Stimulated activated CD8-positive, alpha-beta memory T cell treated with anti-CD3 and anti-CD28 coated beads, Interleukin-15, amount 100 ng/mL, for 1 hour (primary cell): ENCODE measurements at regions not wholly inside any gene's neighbourhood (a gene's known extent, or its start where the extent isn't known, plus 50 kb on each side); places are given as distances from the start of the nearest gene placed in this dataset.

Source experiments
- DNase-seq: peaks from one replicate; pipeline ENCODE4 v3.0.0-alpha.2; 2020; ENCODE audit warnings: low read depth

DNA sequence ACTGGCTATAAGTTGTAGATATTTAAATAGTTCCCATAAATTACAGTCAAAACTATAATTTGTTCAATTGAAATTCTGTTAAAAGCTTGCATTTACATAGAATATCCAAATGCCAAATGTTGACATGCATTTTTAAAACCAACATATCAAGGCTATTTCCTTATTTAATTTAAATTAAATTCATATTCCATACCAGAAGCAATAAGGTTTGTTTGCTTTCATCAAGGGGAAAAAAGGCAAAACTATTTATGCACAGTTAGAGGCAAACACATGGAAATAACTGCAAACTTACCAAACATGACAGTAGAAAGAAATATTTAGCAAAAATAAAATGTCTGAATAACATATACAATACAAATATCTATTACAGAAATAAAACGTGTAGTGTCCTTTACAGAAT is 1581.2 kb upstream of the TENM4 start:
- DNase-seq = no peak

DNA sequence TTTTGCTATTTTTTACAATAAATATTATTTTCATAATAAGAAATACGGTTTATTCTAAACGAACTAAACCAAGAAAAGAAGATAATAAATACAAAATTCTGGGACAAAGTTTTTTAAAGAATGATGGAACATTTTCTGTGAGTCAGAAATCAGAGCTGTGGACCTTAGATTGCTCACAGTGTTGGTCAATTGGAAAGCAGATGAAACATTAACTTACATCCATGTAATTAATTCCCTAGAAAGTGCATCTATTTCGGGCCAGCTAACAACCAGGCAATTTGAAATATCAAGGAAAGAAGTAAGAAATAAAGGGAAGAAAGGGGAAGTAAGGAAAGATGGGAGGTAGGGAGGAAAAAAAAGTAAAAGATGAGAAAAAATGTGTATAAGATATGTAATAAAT is 1569.8 kb upstream of the TENM4 start:
- DNase-seq = no peak

DNA sequence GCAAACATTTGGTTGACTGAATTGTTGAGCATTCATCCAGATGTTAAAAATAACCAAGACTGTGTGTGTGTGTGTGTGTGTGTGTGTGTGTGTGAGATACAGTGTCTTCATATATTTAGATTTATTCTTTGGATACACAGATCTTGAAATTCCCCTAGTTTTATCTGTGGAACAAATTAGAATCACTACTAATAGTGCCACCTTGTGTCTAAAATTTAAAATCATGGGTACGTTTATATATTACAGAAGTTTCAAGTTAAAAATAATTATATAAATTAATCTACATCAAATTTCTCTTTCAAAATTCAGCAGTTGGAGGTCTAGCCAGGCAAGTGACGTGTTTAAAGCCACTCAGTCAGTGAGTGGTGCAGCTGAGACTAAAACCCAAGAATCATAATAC is 1566.2 kb upstream of the TENM4 start:
- DNase-seq = no peak

DNA sequence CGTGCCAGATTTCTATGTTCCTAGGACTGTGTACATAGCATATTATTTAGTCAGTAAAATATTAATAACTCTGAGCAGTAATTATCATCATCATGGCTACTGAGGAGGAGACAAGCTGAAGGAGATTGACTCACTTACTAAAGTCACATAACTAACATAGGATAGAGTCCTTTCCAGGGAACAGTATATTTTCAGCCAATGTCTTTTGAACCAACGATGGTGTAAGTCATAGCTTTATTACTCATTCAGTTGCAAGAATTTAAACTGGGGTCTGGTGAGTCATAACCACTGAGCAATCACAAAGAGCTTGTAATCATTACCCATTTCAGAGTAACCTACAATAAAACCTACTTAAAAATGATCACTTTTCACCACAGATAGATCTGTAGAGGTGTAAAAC is 1564.8 kb upstream of the TENM4 start:
- DNase-seq = no peak

DNA sequence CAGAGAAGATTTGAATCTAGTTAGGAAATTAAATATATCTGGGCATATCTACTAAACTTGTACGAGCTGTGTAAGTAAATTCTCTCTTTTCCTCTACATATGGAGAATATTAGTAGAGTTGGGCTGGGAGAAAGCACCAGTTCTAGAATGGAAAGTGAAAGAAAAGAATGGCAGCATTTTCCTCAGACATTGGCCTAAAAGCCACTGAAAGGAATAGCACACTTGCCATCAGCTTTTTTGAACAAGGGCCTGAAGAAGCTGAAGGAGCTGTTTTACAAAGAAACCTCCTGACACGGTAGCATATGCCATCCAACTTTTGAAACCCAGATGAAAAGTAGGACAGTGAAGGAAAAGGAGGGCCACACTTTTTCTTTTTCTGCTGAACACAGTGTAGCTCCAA is 1563.7 kb upstream of the TENM4 start:
- DNase-seq = no peak

DNA sequence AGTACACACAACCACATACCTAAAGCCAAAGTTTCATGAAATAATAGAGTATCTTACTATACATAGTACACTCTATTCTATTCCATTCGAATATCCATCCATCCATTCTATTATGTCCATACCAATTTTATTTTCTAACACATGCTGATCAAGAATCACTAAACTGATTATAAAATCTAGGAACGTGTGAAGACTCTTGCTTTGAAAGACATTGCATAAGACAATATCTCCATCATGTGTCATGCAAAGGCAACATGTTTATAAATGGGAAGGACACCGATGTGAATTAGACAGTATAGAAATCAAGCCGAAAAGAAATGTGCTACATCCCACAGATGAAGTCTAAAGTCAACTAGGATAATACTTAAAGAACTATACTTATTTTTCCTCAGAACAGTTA is 1561.5 kb upstream of the TENM4 start:
- DNase-seq = no peak

DNA sequence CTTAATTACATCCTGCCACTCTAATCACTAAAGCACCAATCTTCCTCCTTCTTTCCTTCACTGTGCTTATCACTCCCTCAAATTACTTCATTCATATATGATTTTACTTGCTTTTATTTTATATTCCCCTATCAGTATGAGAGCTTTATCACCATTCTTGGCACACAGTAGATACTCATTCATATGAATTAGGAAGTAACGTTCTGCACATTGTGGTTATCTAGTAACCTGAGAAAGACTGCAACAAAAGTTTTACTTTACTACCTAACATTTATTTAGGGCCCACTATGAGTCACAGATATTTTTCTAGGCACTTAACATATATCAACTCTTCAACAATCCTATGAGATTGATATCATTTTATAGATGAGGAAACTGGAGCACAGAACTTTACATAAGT is 1559.9 kb upstream of the TENM4 start:
- no peak for DNase-seq

DNA sequence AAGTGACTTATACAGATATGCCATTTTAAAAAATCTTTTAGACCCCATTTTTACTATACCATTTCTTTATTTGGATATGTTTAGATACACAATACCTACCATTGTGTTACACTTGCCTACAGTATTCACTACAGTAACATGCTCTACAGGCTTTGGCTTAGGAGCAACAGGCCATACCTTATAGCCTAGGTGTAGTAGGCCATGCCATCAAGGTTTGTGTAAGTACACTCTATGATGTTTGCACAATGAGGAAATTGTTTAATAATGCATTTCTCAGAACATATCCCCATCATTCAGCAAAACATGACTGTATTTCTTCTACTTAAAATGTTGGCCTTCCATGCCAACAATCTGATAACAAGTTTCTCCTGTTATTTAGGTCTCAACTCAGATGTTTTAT is 1559.5 kb upstream of the TENM4 start:
- no peak for DNase-seq

DNA sequence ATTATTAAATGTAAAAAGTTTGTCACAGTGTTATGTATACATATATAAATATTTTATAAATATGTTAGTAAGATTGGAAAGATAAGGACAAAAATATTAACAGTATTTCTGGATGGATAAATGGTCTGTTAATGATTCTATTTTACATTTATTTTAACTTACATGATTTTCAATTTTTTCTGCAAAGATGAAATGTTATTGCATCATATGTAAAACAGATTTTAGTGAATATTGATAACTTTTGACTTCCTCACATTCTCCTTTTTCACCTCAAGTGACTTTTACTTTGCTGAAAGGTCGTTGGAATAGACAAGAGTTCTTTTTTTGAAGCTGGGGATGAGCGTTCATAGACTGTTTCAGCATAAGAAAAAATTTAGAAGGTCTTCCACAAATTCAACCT is 1554.7 kb upstream of the TENM4 start:
- DNase-seq = no peak

DNA sequence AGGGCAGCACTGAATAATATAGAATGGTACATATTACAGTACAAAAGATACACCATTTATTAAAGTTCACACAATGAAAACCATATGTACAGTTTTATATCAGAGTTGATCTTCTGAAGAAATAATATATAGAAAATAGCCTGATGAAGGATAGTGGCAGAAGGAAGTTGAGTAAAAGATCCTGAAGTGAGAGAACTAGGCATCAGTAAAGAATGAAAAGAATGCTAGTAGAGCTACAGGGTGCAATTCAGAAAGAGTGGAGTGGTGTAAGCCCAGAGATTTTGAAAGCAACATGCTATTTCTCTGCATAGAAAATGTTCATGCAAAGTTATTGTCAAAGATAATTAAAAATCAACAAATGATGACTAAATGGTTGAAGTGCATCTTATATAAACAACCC is 1552.7 kb upstream of the TENM4 start:
- no peak for DNase-seq

DNA sequence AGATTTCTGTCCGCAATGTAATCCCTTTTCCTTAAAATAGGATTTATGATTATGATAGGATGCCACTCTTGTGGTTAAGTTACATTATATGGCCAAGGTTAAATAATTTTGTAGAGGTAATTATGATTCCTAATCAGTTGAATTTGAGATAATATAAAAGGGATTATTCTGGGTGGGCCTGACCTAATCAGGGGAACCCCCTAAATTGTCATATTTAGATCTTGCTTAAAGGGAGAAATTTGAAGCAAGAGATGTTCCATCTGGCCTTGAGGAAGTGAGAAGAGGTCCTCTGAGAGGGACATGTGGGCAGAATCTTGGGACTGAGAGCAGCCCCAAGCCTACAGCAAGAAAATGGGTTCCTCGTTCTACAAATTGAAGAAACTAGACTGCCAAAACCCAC is 1550.1 kb upstream of the TENM4 start:
- no peak for DNase-seq

DNA sequence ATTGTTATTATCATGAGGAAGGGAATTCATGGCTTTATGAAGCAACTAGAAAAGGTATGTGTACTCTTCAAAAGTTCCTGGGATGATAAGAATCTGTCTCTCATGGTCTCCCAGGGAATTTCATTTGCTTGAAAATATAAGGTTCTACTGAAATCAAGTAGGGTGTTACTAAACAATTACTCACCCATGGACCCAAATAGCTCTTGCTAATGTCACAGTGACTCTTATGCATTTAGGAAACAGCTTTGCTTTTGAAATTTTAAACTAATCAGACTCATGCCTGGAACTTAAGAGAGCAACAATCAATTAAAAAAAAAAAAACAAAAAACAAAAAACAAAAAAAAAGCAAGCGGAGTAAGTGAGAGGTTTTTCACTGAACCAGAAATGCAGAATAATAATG is 1546.3 kb upstream of the TENM4 start:
- DNase-seq = no peak

DNA sequence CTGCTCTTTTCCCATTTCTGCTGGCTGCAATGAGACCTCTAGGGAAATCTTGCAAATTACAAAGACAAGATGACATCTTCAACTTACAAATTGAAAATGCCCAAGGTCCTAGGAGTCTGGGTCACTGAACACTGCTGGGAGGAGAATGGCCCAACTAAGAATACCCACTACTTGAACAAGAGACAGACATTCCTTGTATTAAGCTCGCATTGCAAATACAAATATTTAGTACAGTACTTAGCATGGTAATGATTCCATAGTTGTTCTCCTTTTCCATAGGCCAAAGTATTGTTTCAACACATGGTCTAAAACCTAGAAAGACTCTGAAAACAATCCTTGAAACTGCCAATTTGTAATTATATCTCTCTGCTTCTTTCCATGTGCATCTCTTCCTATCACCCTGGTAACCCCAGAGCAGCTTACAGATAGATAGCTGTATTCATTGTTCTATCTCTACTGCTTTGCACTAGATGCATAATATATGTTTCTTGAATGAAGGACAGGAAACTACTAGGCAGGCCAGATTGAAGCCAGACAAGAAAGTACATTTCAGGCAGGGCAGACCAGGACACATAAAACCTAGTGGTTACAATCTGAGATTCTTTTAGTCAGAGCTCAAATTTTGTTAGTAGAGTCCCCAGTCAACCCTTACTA is 1545.7 kb upstream of the TENM4 start:
- DNase-seq = no peak

DNA sequence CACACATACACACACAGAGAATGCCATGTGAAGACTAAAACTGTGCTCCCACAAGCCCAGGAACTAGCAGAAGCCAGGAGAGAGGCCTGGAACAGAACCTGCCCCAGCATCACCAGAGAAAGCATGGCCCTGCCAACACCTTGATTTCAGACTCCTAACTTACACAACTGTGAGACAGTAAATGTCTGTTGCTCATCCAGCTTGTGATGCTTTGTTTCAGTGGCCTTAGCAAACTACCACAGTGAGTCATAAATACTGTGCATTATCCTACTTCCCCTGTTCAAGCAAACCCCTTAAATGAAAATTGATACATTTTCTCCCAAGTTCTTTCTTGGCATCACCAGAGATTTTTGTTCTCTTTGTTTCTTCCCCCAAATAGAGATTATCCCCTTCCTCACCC is 1539.4 kb upstream of the TENM4 start:
- DNase-seq = no peak

DNA sequence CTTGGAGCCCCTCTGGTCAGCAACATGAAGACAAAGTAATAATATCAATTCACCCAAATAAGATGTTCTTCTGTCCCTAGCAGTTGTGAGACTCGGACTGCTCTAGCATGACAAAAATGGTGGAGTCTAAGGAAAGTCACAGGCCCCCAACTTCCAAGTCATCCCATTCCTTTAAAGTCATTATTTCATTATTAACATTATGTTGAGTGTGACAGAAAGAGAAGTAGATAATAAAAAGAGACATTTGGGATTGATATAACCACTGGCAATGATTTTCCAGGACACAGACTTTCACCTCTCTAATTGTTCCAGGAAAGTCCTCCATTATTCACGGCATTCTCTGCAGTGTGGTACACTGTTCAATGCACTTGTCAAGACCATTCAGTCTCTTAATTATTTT is 1533.0 kb upstream of the TENM4 start:
- DNase-seq = no peak

DNA sequence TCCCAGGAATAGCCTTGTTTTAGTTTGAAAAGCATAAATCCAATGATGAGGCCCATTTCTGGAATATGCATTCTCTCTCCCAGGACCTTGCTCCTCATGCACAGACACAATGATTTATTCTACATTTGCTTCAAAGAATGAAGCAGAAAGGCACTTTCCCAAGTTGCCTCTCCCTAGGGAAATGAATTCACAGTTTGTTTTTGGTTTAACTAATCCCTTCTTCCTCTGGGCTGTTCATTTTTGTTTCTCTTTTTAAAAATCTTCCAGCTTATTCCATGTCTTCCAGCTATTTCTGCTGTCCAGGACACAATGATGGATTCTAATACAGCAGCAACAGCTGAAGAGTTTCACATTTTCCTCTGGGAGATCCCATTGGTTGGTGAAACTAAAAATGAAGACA is 1529.2 kb upstream of the TENM4 start:
- no peak for DNase-seq

DNA sequence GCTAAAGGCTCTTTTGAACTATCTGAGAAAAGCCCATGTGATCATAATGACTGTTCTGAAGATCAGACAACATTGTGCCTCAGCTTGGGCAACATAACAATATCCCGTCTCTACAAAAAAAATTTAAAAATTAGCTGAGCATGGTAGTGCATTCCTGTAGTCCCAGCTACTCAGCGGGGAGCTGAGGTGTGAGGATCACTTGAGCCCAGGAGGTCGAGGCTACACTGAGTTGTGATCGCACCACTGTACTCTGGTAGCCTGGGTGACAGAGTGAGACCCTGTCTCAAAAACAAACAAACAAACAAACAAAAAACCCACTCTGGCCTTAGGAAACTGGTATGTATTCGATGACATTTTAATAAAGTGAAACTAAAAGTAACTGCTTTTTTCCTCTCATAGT is 1526.8 kb upstream of the TENM4 start:
- no peak for DNase-seq

DNA sequence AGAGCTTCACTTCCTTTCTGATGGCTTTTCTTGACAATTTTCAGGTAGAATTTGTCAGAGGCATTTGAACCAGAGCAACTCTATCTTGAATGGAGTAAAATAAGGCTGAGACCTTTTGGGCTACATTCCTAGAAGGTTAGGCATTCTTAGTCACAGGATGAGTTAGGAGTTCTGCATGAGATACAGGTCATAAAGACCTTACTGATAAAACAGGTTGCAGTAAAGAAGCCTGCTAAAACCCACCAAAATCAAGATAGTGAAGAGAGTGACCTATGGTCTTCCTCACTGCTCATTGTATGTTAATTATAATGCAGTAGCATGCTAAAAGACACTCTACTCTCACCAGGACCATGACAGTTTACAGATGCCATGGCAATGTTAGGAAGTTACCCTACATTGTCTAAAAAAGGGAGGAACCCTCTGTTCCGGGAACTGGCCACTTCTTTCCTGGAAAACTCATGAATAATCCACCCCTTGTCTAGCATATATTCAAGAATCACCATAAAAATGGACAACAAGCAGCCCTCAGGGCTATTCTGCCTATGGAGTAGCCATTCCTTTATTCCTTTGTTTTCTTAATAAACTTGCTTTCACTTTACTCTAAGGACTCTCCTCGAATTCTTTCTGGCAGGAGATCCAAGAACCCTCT is 1519.7 kb upstream of the TENM4 start:
- no peak for DNase-seq

DNA sequence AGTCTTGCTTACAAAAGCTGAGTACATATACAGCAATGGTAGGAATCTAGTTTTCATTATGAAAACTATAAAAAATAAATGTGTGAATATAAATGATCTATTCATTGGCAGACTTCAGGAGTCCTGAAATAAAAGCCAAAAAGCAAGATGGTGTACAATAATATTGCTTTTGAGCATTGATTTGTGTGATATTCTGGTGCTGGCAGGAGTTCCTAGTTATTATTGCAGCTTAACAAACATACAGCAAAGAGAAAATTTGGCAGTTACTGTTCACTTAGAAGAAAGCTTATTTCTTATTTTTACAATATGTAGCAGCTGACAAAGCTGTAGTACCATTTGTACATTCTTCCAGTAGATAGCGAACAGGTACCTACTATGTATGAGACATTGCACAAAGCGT is 1518.9 kb upstream of the TENM4 start:
- DNase-seq = no peak

DNA sequence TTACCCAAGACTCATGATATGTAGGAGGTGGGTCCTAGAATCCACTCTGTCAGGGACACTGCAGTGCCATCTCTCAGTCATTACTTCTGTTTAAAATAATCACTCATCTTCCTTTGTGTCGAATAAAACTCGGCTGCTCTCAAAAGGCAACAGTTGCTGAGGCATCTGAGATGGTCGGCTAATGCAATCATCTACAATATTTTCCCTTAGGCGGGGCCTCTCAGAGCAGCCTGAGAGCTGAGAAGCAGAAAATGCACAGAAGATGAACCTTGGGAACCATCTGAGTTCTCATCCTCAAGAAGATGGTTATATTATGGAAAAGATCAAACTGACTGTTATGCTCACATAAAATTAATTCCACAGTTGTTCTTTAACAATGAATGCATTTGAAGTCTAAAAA is 1518.2 kb upstream of the TENM4 start:
- no peak for DNase-seq

DNA sequence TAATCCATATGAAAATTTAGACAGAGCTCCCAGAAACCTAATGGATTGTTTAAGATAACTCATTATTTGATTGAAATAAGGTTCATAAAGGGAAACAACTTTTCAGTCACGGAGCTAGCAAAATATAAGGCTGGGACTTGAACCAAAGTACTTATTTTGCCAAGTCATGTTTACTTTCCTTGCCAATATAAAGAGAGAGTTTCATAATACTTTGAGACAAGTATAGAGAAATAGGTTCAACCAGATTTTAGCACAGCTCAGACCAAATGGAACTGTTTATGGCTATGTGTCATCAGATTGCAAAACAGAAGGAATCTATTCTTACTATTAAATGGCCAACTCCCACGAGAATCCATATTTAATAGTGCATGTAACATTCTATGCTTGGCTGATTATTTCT is 1517.5 kb upstream of the TENM4 start:
- DNase-seq = no peak

DNA sequence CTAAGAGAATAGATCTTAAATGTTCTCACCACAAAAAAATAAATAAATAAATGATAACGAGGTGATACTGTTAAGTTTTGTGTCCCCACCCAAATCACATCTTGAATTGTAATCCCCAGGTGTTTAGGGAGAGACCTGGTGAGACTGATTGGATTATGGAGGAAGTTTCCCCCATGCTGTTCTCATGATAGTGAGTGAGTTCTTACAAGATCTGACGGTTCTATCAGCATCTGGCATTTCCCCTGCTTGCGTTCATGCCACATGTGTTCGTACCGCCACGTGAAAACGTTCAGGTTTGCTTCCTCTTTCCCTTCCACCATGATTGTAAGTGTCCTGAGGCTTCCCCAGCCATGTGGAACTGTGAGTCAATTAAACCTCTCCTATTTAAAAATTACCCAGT is 1514.8 kb upstream of the TENM4 start:
- no peak for DNase-seq

DNA sequence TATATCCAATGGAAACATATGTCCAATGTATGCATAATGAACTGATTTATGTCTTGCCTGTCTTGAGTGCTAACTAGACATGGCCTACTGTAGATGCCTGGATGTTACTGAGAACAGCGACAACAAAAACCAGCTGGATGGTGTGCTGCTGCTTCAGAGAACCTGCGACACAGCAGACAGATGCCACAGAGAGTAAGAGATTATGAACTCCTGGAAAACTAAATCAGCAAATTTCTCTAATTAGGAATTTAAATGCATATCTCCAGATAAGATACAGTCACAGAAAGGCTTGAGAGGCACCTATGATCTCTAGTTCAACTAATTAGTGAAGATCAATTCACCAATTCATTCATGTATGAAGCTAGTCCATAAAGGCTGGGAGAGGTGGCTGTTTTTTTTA is 1508.0 kb upstream of the TENM4 start:
- no peak for DNase-seq

DNA sequence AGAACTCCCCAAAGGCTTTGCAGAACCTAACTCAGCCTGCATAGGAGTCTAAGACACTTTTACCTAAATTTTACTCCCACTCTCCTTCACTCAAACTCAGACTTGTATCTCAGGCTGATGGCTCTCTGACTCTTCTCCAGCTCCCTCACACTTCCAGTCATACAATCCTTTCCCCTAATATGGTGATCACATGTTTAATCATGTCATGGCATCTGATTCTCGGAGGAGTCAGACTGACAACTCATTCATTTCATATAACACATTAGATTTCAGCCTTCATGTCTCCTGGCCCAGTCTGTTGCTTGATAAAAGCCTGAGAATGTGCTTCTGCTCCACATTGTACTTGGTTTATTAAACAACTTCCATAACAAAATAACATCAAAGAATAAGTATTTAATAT is 1503.9 kb upstream of the TENM4 start:
- DNase-seq = no peak

DNA sequence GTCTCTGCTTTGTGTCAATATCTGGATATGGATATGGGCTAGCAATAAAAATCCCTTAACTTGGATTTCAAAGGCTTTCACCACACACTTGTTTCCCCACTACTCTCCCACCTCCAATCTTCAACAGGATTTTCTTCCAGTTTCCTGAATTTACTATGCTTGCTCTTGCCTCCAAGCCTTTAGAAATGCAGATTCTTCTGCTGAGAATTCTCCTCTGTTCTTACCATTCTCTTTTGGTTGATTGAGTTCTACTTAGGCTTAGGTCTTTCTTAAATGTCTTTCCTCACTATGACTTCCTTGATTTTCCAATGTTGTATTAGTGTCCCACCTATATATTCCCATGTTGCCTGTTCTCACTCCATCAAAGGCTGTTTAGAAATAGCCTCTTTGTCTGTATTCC is 1502.4 kb upstream of the TENM4 start:
- DNase-seq = no peak
